OCI-LY1 (cell line): ENCODE measurements at regions not wholly inside any gene's neighbourhood (a gene's known extent, or its start where the extent isn't known, plus 50 kb on each side); places are given as distances from the start of the nearest gene placed in this dataset.

Experiments used
- CTCF ChIP-seq: fragments of 200-600 bp; sonication (generic), shearing (Covaris generic); IDR thresholded peaks from 2 replicates; pipeline ENCODE4 v1.5.1; 2017; ENCODE audit warnings: mild to moderate bottlenecking, antibody characterized with exemption, low read length, moderate library complexity, mixed read lengths
- EZH2 ChIP-seq: fragments of 200-600 bp; sonication (generic), shearing (Covaris generic); IDR thresholded peaks from 2 replicates; pipeline ENCODE4 v1.8.0; 2017; ENCODE audit warnings: borderline replicate concordance, mixed run types, mild to moderate bottlenecking, antibody characterized with exemption, low read length, moderate library complexity, mixed read lengths

- no peak for TF ChIP-seq CTCF
- TF ChIP-seq EZH2: no peak
Measured at GRCh38 chr13:58792854-58793253, 1161.3 kb downstream of the PCDH17 start.
